K562 (cell line): ENCODE measurements at regions not wholly inside any gene's neighbourhood (a gene's known extent, or its start where the extent isn't known, plus 50 kb on each side); places are given as distances from the start of the nearest gene placed in this dataset.
A peak's percentile ranks its signal among the peaks of the same experiment; 100 is the strongest.

Experiments used
- ATAC-seq: fragments of 200-7000 bp; cut with Tn5 transposase; 3 replicates; pipeline ENCODE4 v1.9.1; 2020; ENCODE audit warnings: moderate library complexity
- BruUV-seq: library from RNA; stranded (reverse); fragments of 400-500 nt; replicated peaks from 2 replicates; lab custom pipeline; 2021; lab: Mats Ljungman, UMichigan
- CTCF ChIA-PET: fragments of 300-600 bp; formaldehyde crosslinking; extraction: SDS; loops from one replicate; lab custom pipeline; 2021; ENCODE audit warnings: low intra/inter-chr PET ratio; lab: Yijun Ruan, JAX
- POLR2A ChIA-PET: fragments of 300-600, 350-650 bp; sonication (Branson Sonifier 250); formaldehyde crosslinking; extraction: SDS; loops from one replicate; lab custom pipeline; 2021; ENCODE audit warnings: antibody characterized with exemption, inconsistent platforms; lab: Yijun Ruan, JAX
- DNase-seq, 4 experiments: peaks; one replicate each; pipeline versions ENCODE4 v3.0.0 to v3.0.0-alpha.2; 2011 to 2018; ENCODE audit warnings: low spot score in 3 of 4, mixed read lengths in 3 of 4; ENCODE audit errors: extremely low read depth in 1 of 4
- FAIRE-seq: peaks from 2 replicates; lab custom pipeline; 2011; peaks lifted over from hg19 to GRCh38; lab: Jason Lieb, UNC
- H2AFZ ChIP-seq: 2 replicates; pipeline ENCODE4 v1.6.0; 2011; ENCODE audit warnings: low read depth, low read length, control low read depth, inconsistent platforms
- H3K27ac ChIP-seq: fragments of 200-600 bp; 3 replicates; pipeline ENCODE4 v1.8.0; 2011; ENCODE audit warnings: low read depth, mild to moderate bottlenecking, control low read depth, inconsistent platforms, low read length, moderate library complexity, mixed read lengths; ENCODE audit errors: extremely low read depth
- H3K27me3 ChIP-seq, 2 experiments: fragments of 300-600 bp in 1 of 2; 2 replicates in 1 of 2; 3 replicates in 1 of 2; pipeline versions ENCODE4 v1.6.0 to v1.8.0; 2011; ENCODE audit warnings: inconsistent platforms in 2 of 2, low read length in 2 of 2, mild to moderate bottlenecking in 1 of 2, mixed read lengths in 1 of 2, moderate library complexity in 1 of 2; ENCODE audit not compliant: control insufficient read depth in 2 of 2, insufficient read depth in 2 of 2
- H3K36me3 ChIP-seq: fragments of 300-600 bp; 3 replicates; pipeline ENCODE4 v1.8.0; 2011; ENCODE audit warnings: mild to moderate bottlenecking, low read length, inconsistent platforms; ENCODE audit not compliant: control insufficient read depth, insufficient read depth
- H3K4me1 ChIP-seq, 2 experiments: fragments of 200-600 bp in 1 of 2; replicated peaks in 1 of 2; 2 replicates in 1 of 2; 3 replicates in 1 of 2; pipeline versions ENCODE4 v1.5.1 to v1.8.0; 2011; ENCODE audit warnings: inconsistent platforms in 2 of 2, low read length in 2 of 2, mild to moderate bottlenecking in 1 of 2, mixed read lengths in 1 of 2, moderate library complexity in 1 of 2; ENCODE audit not compliant: control insufficient read depth in 2 of 2, insufficient read depth in 2 of 2
- H3K4me2 ChIP-seq: 2 replicates; pipeline ENCODE4 v1.6.1; 2011; ENCODE audit warnings: low read length, control low read depth, inconsistent platforms, mixed read lengths; ENCODE audit not compliant: insufficient read depth
- H3K4me3 ChIP-seq: fragments of 200-600 bp; sonication (generic), shearing (Covaris generic); 2 replicates; pipeline ENCODE4 v1.5.1; 2016; ENCODE audit warnings: control low read depth, inconsistent platforms
- H3K79me2 ChIP-seq: fragments of 200-600 bp; 3 replicates; pipeline ENCODE4 v1.8.0; 2011; ENCODE audit warnings: low read length, inconsistent platforms; ENCODE audit not compliant: control insufficient read depth, insufficient read depth
- H3K9ac ChIP-seq, 2 experiments: 2 replicates each; pipeline versions ENCODE4 v1.6.0 to v1.6.1; 2011; ENCODE audit warnings: low read depth in 2 of 2, low read length in 2 of 2, control low read depth in 1 of 2, inconsistent platforms in 1 of 2, mild to moderate bottlenecking in 1 of 2, mixed read lengths in 1 of 2; ENCODE audit not compliant: insufficient read depth in 1 of 2
- H3K9me1 ChIP-seq: one replicate; pipeline ENCODE4 v1.6.0; 2011; ENCODE audit warnings: inconsistent platforms, mild to moderate bottlenecking, low read length, moderate library complexity; ENCODE audit not compliant: control insufficient read depth, insufficient read depth
- H3K9me3 ChIP-seq: replicated peaks from 2 replicates; pipeline ENCODE4 v1.5.1; 2011; ENCODE audit warnings: low read depth, low read length, inconsistent platforms; ENCODE audit not compliant: control insufficient read depth, insufficient read depth
- H4K20me1 ChIP-seq: replicated peaks from 2 replicates; pipeline ENCODE4 v1.6.1; 2011; ENCODE audit warnings: low read length, inconsistent platforms, mixed read lengths; ENCODE audit not compliant: control insufficient read depth, insufficient read depth
- E2F3 ChIP-seq: fragments of 250-450 bp; sonication (Bioruptor Pico); IDR thresholded peaks from 2 replicates; pipeline ENCODE4 v1.4.0; 2020; ENCODE audit warnings: mild to moderate bottlenecking
- FOSL1 ChIP-seq: fragments of 200-800 bp; sonication (Bioruptor generic); conservative IDR thresholded peaks from 2 replicates; pipeline ENCODE4 v1.6.1; 2016; ENCODE audit warnings: missing genetic modification characterization, missing compliant biosample characterization
- HNRNPUL1 ChIP-seq: fragments of 200-400 bp; formaldehyde crosslinking; IDR thresholded peaks from 2 replicates; pipeline ENCODE4 v1.6.1; 2017; ENCODE audit warnings: low read length
- IRF9 ChIP-seq: fragments of 450-650 bp; IDR thresholded peaks from 2 replicates; pipeline ENCODE4 v1.6.1; 2016; ENCODE audit warnings: missing biosample characterization, missing genetic modification characterization
- MED1 ChIP-seq: sonication (generic); formaldehyde crosslinking; IDR thresholded peaks from 2 replicates; pipeline ENCODE4 v1.8.1; 2023; ENCODE audit warnings: missing genetic modification reagents, borderline replicate concordance
- POLR2G ChIP-seq: fragments of 200-400 bp; formaldehyde crosslinking; IDR thresholded peaks from 2 replicates; pipeline ENCODE4 v1.6.1; 2017; ENCODE audit warnings: low read depth, mild to moderate bottlenecking, antibody characterized with exemption, low read length, moderate library complexity
- RBM39 ChIP-seq: fragments of 200-400 bp; formaldehyde crosslinking; optimal IDR thresholded peaks from 2 replicates; pipeline ENCODE3; 2018; ENCODE audit warnings: low read depth, low read length
- TBP ChIP-seq: optimal IDR thresholded peaks from 2 replicates; pipeline ENCODE3; 2011; ENCODE audit warnings: low read depth, low read length, improper control_type of control experiment
- YBX1 ChIP-seq: fragments of 450-650 bp; IDR thresholded peaks from 2 replicates; pipeline ENCODE4 v1.7.1; 2016; ENCODE audit warnings: mild to moderate bottlenecking
- ZFP91 ChIP-seq: sonication (generic); formaldehyde crosslinking; IDR thresholded peaks from 2 replicates; pipeline ENCODE4 v1.8.0; 2022; ENCODE audit warnings: mild to moderate bottlenecking, missing genetic modification reagents
- ZNF134 ChIP-seq: fragments of 250-450 bp; sonication (Bioruptor Pico); conservative IDR thresholded peaks from 2 replicates; pipeline ENCODE4 v1.4.0; 2020
- ZNF197 ChIP-seq: fragments of 200-800 bp; sonication (Bioruptor generic); IDR thresholded peaks from 2 replicates; pipeline ENCODE4 v1.6.1; 2016; ENCODE audit warnings: low read depth, missing genetic modification characterization, missing compliant biosample characterization
- ZNF239 ChIP-seq: fragments of 250-450 bp; sonication (Bioruptor Pico); IDR thresholded peaks from 2 replicates; pipeline ENCODE4 v1.4.0; 2020; ENCODE audit warnings: mild to moderate bottlenecking
- ZNF280B ChIP-seq: fragments of 250-450 bp; sonication (Bioruptor Pico); IDR thresholded peaks from 2 replicates; pipeline ENCODE4 v1.5.1; 2021; ENCODE audit warnings: mild to moderate bottlenecking
- ZNF586 ChIP-seq: fragments of 450-650 bp; formaldehyde crosslinking; conservative IDR thresholded peaks from 2 replicates; pipeline ENCODE4 v1.4.0; 2020; ENCODE audit warnings: mild to moderate bottlenecking, moderate library complexity
- WGBS: fragments of 100-300 bp; shearing (Covaris generic); methylation state at CpG from one replicate; pipeline ENCODE4 v1.1.6; 2016; ENCODE audit warnings: low coverage, mixed read lengths; ENCODE audit not compliant: insufficient coverage; ENCODE audit errors: missing lambda C conversion rate; 5-methylcytosine and 5-hydroxymethylcytosine counted together
- in situ Hi-C: fragments of 300-500 bp; cut with MboI; formaldehyde crosslinking; loops from 4 replicates; pipeline ENCODE4 v1.15.0; 2018; ENCODE audit warnings: inconsistent platforms, mixed read lengths
- intact Hi-C: fragments of 100-400 bp; cut with micrococcal nuclease; formaldehyde crosslinking; loops from 2 replicates; pipeline ENCODE4 v1.14.2; 2022

GRCh38 chr14:98118749-98119148 lies 1153.2 kb downstream of the BCL11B start:
- no peak overlapping the region for H3K9ac ChIP-seq
- H3K36me3 ChIP-seq = no peaks in the 10 kb centered on the region
- no peaks in the 10 kb centered on the region for H4K20me1 ChIP-seq
- in situ Hi-C loops (no loop called here), intact Hi-C loops (no loop called here)
- ATAC-seq (no peak), FAIRE-seq (no peak), DNase-seq (no peak)
- BruUV-seq = no TSS peak
- H3K79me2 ChIP-seq = no peaks in the 10 kb centered on the region
- ChIA-PET POLR2A (no interaction called here), CTCF (no interaction called here)
- no peak overlapping the region for H2AFZ ChIP-seq
- H3K4me2 ChIP-seq = no peak overlapping the region
- no peak overlapping the region for H3K4me3 ChIP-seq
- TF ChIP-seq HNRNPUL1 = no peak
- TF ChIP-seq ZNF134 (CRISPR knock-in tag) = peak; percentile 77
- H3K9me1 ChIP-seq = no peaks in the 10 kb centered on the region
- H3K27me3 ChIP-seq = no peaks in the 10 kb centered on the region
- H3K9me3 ChIP-seq = no peaks in the 10 kb centered on the region
- H3K4me1 ChIP-seq = no peaks in the 10 kb centered on the region
- no peak overlapping the region for H3K27ac ChIP-seq

GRCh38 chr14:98119739-98120138 lies 1152.3 kb downstream of the BCL11B start:
- H3K9me1 ChIP-seq = no peaks in the 10 kb centered on the region
- FAIRE-seq (no peak), ATAC-seq (no peak), DNase-seq (no peak)
- no peak overlapping the region for H2AFZ ChIP-seq
- no peaks in the 10 kb centered on the region for H3K9me3 ChIP-seq
- WGBS = 0% methylated on average over 1 of the region's 4 CpGs
- no peaks in the 10 kb centered on the region for H3K27me3 ChIP-seq
- in situ Hi-C loops (no loop called here), intact Hi-C loops (no loop called here)
- no peak overlapping the region for H3K4me2 ChIP-seq
- H4K20me1 ChIP-seq = no peaks in the 10 kb centered on the region
- H3K9ac ChIP-seq = no peak overlapping the region
- no peak overlapping the region for H3K27ac ChIP-seq
- H3K4me3 ChIP-seq = no peak overlapping the region
- H3K79me2 ChIP-seq = no peaks in the 10 kb centered on the region
- no peaks in the 10 kb centered on the region for H3K4me1 ChIP-seq
- H3K36me3 ChIP-seq = no peaks in the 10 kb centered on the region
- ChIA-PET POLR2A (no interaction called here), CTCF (no interaction called here)
- no TSS peak for BruUV-seq
- no peak for TF ChIP-seq ZFP91 (CRISPR knock-in tag)
- TF ChIP-seq TBP = no peak
- no peak for TF ChIP-seq FOSL1 (tag)
- TF ChIP-seq ZNF586 = no peak
- TF ChIP-seq MED1 (CRISPR knock-in tag) = no peak
- TF ChIP-seq E2F3 = no peak
- no peak for TF ChIP-seq ZNF197 (CRISPR knock-in tag)
- no peak for TF ChIP-seq YBX1
- TF ChIP-seq POLR2G = no peak
- TF ChIP-seq ZNF280B (CRISPR knock-in tag) = no peak
- no peak for TF ChIP-seq ZNF239 (CRISPR knock-in tag)
- no peak for TF ChIP-seq IRF9
- TF ChIP-seq RBM39 = no peak
